HG03039 (cell line): ENCODE measurements at regions not wholly inside any gene's neighbourhood (a gene's known extent, or its start where the extent isn't known, plus 50 kb on each side); places are given as distances from the start of the nearest gene placed in this dataset.

ENCODE experiments used
- ATAC-seq: cut with Tn5 transposase; IDR thresholded peaks from one replicate; pipeline ENCODE4 v1.9.1; 2021; ENCODE audit warnings: mild to moderate bottlenecking, moderate library complexity; ENCODE audit not compliant: unreplicated experiment

GRCh38 chr4:181225616-181226261 is 1017.5 kb upstream of the TENM3 start:
- no peak for ATAC-seq

DNA sequence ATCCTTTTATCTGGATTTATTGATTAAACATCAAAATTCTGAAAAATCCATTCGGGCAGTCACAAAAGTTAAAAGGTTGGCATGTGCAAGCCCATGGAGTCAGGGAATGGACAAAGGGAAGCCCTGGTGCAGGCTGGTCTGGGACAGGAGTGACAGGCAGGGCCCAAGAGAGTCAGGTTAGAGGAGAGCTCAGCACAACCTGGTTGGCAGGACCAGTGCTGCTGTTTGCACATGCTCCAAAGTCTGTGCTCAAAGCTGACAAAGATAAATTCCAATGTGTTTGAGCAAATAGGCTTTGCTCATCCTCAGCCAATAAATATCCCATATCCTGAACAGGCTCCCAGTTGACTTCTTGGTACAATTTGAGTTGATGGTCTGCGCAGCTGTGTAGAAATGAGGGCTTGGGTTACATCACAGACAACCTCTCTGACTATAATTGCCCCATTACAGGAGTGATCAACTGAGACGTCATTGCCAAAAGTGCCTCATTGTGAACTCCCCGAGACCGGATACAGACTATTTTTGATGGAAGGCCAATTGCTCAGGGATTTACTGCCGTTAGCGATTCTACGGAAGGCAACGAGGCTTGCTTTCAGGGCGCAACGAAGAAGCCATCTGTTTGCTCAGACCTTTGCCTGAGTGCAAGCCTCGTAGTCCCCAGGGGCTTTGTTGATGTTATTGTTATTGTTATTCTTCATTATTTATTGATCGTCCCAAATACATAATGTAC is 1008.1 kb upstream of the TENM3 start:
- no peak for ATAC-seq

DNA sequence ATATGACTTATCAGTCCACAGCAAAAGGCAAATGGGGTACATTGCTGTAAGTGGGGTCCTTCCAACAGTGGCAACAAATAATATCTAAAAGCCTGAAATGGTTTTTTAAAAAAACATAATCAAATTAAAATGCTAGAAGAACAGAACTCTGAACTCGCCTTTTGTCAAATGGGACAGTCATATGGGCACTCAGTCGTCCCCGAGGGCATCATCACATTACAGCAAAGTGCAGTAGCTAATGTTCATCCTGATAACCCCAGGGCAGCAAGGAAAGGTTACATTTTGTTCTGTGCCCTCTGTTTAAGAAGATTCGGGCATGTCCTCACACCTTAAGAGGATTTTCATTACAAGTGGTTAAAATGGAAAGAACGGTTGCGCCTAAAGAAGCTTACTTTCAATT is 997.9 kb upstream of the TENM3 start:
- no peak for ATAC-seq

- no peak for ATAC-seq
Observed at GRCh38 chr4:181249031-181249430, 994.2 kb upstream of the TENM3 start.

DNA sequence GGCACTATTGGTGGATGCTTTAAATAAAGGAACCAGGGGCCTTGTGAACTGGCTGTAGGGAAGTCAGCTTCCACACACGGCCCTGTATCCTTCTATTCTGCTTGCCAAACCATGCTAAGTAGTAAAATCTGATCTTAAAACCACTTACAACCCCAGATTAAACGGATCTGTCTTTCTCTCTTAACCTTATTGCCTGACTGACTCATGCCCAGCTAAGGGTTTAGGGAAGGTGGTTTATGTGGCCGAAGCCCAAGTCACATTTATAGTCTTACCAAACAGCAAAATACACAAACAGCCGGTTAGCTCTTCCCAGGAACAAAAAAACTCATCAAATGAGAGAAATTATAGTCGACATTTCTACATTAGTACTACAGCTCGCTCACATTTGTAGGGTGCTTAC is 988.4 kb upstream of the TENM3 start:
- no peak for ATAC-seq

DNA sequence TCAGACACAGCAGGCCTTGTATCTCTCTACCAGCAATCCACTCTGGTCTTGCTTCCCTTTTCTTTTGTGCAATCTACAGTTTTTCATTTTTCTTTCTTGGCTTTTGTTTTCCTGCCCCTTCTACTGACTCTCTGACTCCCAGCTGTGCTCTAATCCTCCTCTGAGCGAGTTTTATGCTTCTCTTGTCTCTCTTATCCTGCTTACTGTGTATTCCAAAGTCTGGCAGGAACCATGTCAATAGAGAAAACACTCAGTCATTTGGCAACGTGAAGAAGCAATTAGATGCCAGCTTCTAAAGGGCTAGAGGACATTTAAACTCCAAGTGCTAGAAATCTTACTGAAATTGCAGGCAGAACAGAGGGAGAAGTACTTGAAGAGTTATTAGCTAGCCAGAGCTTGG is 984.6 kb upstream of the TENM3 start:
- ATAC-seq, result no peak

DNA sequence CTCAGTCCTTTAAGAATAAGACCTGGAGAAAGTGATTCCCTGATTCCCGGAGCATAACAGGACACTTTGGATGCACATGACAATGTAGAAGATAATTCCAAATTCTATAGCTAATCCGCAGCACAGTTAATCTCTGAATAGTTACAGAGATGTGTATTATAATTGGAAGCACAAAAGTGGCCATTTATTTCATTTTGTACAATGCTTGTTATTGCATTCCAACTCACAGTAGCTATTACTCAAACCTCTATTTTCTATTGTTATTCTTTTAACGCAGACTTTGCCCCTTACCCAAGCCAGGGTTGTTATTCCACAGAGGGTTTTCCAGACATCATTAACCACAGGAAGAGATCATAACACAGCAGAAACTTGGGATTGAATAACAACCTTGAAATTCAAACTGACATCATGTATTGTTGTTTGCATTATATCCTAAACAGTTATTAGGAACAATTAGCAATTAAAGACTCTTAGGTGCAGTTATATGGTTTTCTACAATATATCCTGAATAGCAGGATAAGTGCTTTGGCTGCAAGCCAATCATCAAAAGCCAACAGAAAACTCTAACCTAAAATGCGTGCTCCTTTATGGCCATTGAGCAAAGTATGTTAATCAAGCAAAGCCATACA is 984.0 kb upstream of the TENM3 start:
- no peak for ATAC-seq

- ATAC-seq, result no peak
Observed at GRCh38 chr4:181261279-181261678, 981.9 kb upstream of the TENM3 start.

DNA sequence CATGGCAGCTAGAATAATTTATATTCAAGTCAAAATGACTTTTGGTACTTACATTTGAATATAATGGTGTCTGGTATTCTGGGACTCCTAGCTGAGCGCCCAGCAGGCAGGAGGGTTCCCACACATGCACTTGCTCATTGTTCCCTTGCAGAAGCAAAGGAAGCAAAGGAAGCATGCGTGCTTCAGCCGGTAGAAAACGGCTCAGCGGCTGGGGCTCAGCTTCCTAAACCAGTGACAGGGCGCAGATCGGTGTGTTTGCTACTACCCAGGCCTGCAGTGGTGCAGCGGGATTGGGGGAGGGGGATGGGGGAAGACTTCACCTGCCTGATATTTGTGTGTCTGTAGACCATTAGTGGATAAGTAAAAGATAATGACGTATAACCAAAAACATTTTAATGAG is 978.3 kb upstream of the TENM3 start:
- no peak for ATAC-seq

DNA sequence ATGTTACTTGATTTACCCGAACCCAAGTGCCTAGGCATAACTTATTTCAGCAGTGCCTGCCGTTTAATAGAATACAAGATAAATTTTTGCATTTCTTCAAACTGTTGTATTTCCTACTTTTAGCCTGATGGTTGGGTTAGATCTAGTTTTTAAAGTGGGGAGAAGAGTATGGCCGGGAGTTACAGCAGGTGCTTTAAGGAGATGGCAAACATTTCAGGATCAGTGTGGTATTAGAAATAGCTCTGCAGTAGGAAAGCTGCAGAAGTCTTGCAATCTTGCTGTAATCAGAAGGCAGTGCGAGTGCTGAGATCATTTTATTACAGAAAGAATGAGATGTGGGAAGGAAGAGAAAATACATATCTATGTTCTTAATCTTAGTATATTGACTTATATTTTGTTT is 977.8 kb upstream of the TENM3 start:
- ATAC-seq, result no peak

DNA sequence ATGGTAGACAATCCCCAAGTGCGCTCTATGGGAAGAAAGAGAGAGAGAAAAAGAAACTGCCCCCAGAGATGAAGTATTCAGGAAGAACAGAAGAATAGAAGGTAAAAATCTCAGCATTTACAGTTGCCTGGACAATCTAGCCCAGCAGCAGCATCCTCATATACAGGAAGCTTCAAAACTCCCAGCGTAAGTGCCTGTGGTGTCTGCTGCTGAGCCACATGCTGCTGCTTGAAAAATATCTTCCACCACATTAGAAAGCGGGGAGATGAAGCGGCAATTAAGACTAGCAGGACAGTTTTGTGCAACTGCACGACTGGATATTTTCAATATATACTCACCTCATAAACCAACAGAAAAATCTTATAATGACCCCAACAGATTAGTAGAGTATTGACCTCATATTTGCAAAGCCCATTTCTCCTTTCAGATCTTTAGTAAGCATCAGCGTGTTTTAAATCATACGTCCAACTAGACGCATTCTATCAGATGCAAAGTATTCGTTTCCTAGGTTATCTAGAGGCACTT is 972.0 kb upstream of the TENM3 start:
- ATAC-seq, result no peak

DNA sequence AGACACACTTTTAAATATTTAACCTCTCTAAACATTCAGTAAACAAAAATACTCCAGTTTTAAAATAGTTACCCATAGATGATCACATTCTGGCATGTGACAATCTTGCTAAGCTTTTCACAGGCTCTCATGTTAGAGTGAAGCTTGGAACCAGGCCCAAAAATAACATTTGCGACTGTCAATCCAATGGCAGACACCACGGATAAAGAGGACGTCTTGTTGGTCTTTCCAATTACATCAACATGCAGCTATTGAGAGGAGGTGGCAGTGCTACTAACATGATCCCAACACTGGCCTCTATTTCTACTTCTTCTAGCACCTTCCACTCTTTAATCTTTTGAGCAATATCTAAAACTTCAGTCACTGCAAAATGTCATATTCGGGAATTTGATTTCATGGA is 970.8 kb upstream of the TENM3 start:
- no peak for ATAC-seq

DNA sequence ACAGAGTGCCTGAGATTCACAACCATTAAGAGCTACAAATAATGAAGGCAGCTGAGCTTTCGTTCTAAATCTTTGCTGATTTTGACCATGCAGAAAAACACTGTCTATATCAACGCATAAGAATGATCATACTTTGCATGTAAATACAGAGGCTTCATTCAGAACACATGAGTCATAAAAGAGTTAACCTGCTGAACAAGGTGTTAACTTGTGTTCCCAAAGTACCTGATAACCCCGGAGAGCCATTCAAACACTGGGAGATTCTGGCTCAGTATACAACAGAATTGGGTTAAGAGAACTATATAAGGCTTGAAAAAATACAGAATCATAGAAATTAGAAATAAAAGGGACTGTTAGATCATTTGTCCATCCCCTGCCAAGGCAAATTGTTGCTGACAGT is 964.3 kb upstream of the TENM3 start:
- no peak for ATAC-seq

GRCh38 chr4:181281451-181281850 is 961.8 kb upstream of the TENM3 start:
- ATAC-seq, result no peak

- ATAC-seq, result no peak
Observed at GRCh38 chr4:181289198-181289597, 954.0 kb upstream of the TENM3 start.

DNA sequence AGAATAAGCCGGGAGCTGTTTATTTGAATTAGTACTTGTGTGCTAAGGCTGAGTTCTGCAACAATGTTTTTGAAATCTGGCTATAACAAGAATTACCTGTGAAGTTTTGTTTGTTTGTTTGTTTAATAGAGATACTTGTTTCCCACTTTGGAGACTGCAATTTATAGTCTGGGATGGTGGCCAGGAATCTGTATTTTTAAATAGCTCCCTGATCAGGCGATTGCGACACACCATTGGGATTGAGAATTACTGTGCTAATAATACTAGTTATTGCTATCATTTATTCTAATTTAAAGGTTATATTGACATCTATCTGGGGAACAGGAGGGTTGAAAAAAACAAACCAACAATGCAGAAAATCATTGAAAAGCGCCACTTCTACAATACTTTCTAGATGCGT is 951.6 kb upstream of the TENM3 start:
- ATAC-seq, result no peak

DNA sequence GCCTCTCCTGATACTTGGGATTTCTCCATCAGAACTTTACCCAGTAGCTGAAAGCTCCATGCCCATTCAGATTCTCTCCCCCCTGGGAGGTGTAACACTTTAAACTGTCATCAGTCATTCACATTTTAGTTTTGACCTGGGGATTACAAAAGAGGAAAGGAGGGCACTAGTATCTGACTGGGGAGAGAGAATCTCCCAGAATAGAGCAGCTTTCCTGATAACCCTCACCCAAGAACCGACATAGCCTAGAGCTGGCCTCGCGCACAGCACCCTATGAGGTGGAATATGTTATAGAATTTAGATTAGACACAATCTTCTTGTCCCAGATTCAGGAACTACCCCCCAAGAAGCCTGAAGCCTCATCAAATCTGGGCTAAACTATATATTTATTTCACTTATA is 950.2 kb upstream of the TENM3 start:
- ATAC-seq, result no peak

- ATAC-seq, result no peak
Observed at GRCh38 chr4:181293541-181293940, 949.7 kb upstream of the TENM3 start.

DNA sequence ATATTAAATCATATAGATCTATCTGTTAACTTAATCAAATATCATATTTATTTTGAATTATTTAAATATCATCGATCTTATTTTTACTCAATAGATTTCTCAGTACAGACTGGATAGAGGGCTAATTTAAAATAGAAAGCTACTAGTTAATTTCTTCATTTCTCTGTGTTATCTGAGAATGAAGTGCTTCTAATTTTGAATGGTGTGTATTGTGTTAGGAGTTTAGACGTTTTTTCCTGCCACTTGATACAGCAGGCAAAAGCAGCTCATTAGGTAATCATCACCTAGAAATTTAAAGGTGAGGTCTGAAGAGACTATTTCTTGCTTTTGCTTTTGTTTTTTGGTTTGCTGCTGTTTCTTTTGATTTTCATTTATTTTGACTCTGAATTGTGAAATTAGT is 948.8 kb upstream of the TENM3 start:
- ATAC-seq, result no peak

GRCh38 chr4:181301735-181302710 is 941.2 kb upstream of the TENM3 start:
- peak; percentile 61 for ATAC-seq

GRCh38 chr4:181307824-181308223 is 935.4 kb upstream of the TENM3 start:
- ATAC-seq, result no peak
